RWPE1 (cell line): ENCODE measurements at regions not wholly inside any gene's neighbourhood (a gene's known extent, or its start where the extent isn't known, plus 50 kb on each side); places are given as distances from the start of the nearest gene placed in this dataset.
A peak's percentile ranks its signal among the peaks of the same experiment; 100 is the strongest.

ENCODE experiments used
- CTCF ChIA-PET: fragments of 350-600 bp; sonication (Branson Sonifier 250); formaldehyde crosslinking; extraction: SDS; loops from one replicate; lab custom pipeline; 2021; lab: Yijun Ruan, JAX
- POLR2A ChIA-PET: fragments of 400-600 bp; formaldehyde crosslinking; extraction: SDS; loops from one replicate; lab custom pipeline; 2020; ENCODE audit warnings: antibody characterized with exemption; ENCODE audit not compliant: low non-redundant PET; lab: Yijun Ruan, JAX
- DNase-seq: peaks from one replicate; pipeline ENCODE4 v3.0.0; 2012; ENCODE audit warnings: low spot score
- H3K27ac ChIP-seq: fragments of 450-650 bp; 2 replicates; pipeline ENCODE4 v1.5.1; 2017
- TF ChIP-seq, protein P1 (sequence below): fragments of 450-650 bp; conservative IDR thresholded peaks from 2 replicates; pipeline ENCODE4 v1.5.1; 2017; ENCODE audit warnings: low read depth, mild to moderate bottlenecking

DNA sequence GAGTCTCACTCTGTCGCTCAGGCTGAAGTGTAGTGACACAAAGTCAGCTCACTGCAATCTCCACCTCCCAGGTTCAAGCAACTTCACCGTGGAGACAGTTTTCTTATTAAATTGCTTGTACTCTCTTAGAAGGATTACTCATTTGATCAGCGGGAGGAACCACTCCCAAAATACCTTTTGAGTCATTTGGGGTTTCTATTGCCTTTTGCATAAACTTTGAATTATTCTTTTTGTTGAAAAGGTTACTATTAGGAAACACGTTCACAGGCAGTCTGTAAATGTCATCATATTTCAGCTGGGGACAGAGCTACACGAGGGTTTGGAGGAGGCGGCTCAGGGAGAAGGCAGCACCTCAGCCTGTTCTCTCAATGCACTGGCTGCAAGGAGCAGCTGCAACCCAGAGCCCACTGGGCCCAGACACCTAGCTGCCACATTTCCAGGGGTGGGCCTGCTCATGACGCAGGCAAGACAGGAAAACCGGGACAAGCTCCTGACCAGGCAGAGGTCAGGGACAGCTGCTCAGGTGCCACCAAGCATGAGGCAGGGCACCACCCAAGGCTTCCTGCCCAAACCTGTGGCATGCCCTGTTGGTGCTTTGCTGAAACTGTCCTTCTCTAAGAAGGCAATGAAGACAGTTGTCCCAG, 205.9 kb downstream of the BMP7 start:
- TF ChIP-seq, protein P1, sequence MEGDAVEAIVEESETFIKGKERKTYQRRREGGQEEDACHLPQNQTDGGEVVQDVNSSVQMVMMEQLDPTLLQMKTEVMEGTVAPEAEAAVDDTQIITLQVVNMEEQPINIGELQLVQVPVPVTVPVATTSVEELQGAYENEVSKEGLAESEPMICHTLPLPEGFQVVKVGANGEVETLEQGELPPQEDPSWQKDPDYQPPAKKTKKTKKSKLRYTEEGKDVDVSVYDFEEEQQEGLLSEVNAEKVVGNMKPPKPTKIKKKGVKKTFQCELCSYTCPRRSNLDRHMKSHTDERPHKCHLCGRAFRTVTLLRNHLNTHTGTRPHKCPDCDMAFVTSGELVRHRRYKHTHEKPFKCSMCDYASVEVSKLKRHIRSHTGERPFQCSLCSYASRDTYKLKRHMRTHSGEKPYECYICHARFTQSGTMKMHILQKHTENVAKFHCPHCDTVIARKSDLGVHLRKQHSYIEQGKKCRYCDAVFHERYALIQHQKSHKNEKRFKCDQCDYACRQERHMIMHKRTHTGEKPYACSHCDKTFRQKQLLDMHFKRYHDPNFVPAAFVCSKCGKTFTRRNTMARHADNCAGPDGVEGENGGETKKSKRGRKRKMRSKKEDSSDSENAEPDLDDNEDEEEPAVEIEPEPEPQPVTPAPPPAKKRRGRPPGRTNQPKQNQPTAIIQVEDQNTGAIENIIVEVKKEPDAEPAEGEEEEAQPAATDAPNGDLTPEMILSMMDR = no peak
- ChIA-PET POLR2A (interaction anchor here (0.6 kb wide), 1 partner anchor 16 kb away, joined by 3 read pairs; no protein-coding TSS in a partner anchor), CTCF (interaction anchor here (0.6 to 1.6 kb wide), 14 partner anchors 9 to 510 kb away, joined by 3 to 16 read pairs (median 4); no protein-coding TSS in a partner anchor)
- peak; percentile 94 for DNase-seq
- H3K27ac ChIP-seq = peak overlapping the region; percentile 69

DNA sequence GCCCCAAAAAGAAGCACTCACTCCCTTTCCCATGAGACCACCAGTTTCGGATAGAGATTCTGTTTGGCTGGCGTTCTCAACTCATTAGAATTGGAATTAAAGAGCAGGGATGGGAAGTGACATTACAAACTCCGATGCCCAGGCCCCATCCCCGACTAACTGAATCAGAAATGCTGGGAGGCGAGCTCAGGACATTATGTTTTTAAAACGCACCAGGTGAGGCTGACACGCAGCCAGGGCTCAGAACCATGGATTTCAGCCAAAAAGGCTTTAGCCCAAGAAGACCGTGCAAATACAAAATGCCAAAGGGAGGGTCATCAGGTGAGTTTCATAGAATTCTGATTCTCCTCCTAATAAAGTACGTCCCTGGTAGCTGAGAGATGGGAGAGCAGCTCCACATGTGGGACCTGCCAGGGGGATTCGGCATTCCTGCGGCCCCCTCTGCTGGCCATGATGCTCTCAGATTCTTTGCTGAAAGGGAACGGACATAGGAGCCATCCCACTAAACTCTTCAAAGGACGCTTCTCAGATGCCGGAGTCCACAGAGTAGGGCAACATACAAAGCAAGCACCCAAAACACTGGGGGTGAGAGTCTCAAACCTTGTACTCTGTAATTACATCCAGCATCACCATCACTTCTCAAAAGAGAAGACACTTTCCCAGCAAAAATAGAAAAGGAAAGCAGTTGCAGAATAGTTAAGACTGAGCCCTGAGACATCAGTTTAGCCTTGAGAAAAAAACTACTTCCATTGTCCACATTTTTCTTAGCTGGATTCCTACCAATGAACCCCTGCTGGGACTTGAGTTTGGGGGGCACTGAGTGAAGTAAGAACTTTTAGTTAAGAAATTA, 205.2 kb downstream of the BMP7 start:
- H3K27ac ChIP-seq = peak overlapping the region; percentile 69
- ChIA-PET POLR2A (no interaction called here), CTCF (interaction anchor here (0.6 to 1.6 kb wide), 16 partner anchors 9 to 511 kb away, joined by 3 to 16 read pairs (median 4); no protein-coding TSS in a partner anchor)
- peak; percentile 79 for DNase-seq
- TF ChIP-seq, protein P1 = no peak; the same call in 1 of the 2 replicates

DNA sequence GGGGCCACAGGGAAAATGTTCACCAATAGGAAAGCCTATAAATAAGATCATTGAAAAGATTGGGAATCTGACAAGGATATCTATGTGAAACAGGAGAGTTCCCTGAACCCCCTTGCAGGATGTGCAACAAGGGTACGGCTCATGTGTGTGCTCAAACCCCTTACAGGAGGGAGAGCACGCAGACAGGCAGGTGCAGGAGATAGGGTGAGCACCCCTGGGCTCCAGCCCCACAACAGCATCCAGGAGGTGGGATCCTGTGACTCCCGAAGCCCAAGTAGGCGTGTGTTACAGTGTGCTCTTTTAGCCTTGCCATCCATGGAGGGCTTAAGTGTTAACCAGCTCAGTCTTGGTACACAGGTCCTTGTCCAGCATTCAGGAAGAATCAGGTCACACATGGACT, 204.2 kb downstream of the BMP7 start:
- POLR2A ChIA-PET = no interaction called here

DNA sequence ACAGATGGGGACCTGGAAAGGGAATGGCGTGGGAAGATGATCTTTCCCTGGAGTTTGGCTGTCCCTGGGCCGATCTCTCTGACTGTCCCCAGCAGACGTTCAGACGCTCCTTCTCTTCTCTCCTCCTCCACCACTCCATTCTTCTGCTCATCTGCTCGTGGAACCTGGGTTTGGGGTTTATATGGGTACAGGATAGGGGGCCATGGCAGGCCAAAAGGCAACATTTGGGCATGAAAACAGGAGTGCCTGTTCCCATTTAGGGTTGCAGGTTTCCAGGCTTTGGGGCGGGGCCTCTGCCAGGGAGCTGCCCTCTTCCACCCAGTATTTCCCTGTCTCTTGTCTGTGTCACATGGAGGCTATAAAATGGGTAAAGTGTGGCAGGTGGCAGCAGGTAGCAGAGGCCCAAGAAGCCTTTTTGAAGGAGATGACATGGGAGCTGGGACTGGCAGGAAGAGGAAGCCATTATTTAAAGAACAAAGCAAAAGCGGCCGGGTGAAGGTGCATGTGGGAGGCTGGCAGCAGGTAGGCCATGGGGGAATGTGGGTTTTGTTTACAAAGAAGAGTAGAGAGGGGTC, 203.7 kb downstream of the BMP7 start:
- no peak overlapping the region for H3K27ac ChIP-seq
- ChIA-PET CTCF (interaction anchor here (0.5 to 0.6 kb wide), 2 partner anchors 432 to 457 kb away, joined by 3 to 4 read pairs; no protein-coding TSS in a partner anchor), POLR2A (no interaction called here)
- TF ChIP-seq, protein P1 = no peak
- no peak for DNase-seq

More for the DNA sequence above, 204.2 kb downstream of the BMP7 start:
- TF ChIP-seq, protein P1 = no peak
- CTCF ChIA-PET = interaction anchor here (0.5 to 0.7 kb wide), 3 partner anchors 10 to 456 kb away, joined by 3 to 4 read pairs (median 3); no protein-coding TSS in a partner anchor
- H3K27ac ChIP-seq = no peak overlapping the region
- DNase-seq = no peak

DNA sequence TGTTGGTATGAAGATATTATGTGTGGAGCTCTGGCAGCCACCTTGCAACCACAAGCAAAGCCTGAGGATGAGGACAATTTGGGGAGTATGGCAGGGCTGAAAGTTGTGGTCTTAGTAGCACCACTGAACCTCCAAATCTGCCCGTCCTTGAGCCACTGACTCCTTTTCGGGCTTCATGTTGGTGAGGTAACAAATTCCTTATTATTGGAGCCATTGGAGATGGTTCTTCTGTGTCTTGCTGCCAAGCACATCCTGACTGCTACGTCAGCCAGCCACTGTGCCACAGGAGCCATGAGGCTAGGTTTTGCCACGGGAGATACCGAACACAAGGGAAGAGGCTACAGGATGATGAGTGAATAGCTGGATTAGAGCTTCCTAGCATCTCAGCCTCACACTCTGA, 201.6 kb downstream of the BMP7 start:
- CTCF ChIA-PET = interaction anchor here (0.7 kb wide), 2 partner anchors 273 to 961 kb away, joined by 3 to 4 read pairs; no protein-coding TSS in a partner anchor

More for the DNA sequence above, 201.6 kb downstream of the BMP7 start:
- no peak for DNase-seq
- TF ChIP-seq, protein P1 = no peak
- no peak overlapping the region for H3K27ac ChIP-seq
- POLR2A ChIA-PET = no interaction called here
